HEK293T (cell line): ENCODE measurements at regions not wholly inside any gene's neighbourhood (a gene's known extent, or its start where the extent isn't known, plus 50 kb on each side); places are given as distances from the start of the nearest gene placed in this dataset.

ENCODE experiments used
- BHLHE40 ChIP-seq: fragments of 450-650 bp; IDR thresholded peaks from 2 replicates; pipeline ENCODE4 v1.6.1; 2016; ENCODE audit warnings: mild to moderate bottlenecking, moderate library complexity, borderline replicate concordance
- ELF4 ChIP-seq: fragments of 450-650 bp; IDR thresholded peaks from 2 replicates; pipeline ENCODE4 v1.6.1; 2017; ENCODE audit warnings: antibody characterized with exemption
- FOXM1 ChIP-seq: fragments of 450-650 bp; IDR thresholded peaks from 2 replicates; pipeline ENCODE4 v1.6.1; 2017; ENCODE audit warnings: mild to moderate bottlenecking, borderline replicate concordance
- HDGF ChIP-seq: fragments of 450-650 bp; IDR thresholded peaks from 2 replicates; pipeline ENCODE4 v1.6.1; 2017; ENCODE audit warnings: antibody characterized with exemption, borderline replicate concordance
- L3MBTL2 ChIP-seq: fragments of 450-650 bp; conservative IDR thresholded peaks from 2 replicates; pipeline ENCODE4 v1.6.1; 2016; ENCODE audit warnings: mild to moderate bottlenecking
- LEF1 ChIP-seq: fragments of 450-650 bp; IDR thresholded peaks from 2 replicates; pipeline ENCODE4 v1.6.1; 2017; ENCODE audit warnings: mild to moderate bottlenecking, borderline replicate concordance
- NFRKB ChIP-seq: fragments of 450-650 bp; IDR thresholded peaks from 2 replicates; pipeline ENCODE4 v1.6.1; 2016; ENCODE audit warnings: mild to moderate bottlenecking, moderate library complexity
- SP1 ChIP-seq: fragments of 450-650 bp; IDR thresholded peaks from 2 replicates; pipeline ENCODE4 v1.6.1; 2017
- SUZ12 ChIP-seq: fragments of 450-650 bp; IDR thresholded peaks from 2 replicates; pipeline ENCODE4 v1.6.1; 2016; ENCODE audit warnings: mild to moderate bottlenecking
- ZNF384 ChIP-seq: fragments of 450-650 bp; IDR thresholded peaks from 2 replicates; pipeline ENCODE4 v1.6.1; 2016

GRCh38 chr6:109237986-109238329, 142.7 kb downstream of the CEP57L1 start:
- TF ChIP-seq HDGF (no peak), SP1 (no peak), ELF4 (no peak), BHLHE40 (no peak), FOXM1 (no peak), NFRKB (no peak), L3MBTL2 (no peak), ZNF384 (no peak), SUZ12 (no peak), LEF1 (no peak)
